H1 (cell line): ENCODE measurements at regions not wholly inside any gene's neighbourhood (a gene's known extent, or its start where the extent isn't known, plus 50 kb on each side); places are given as distances from the start of the nearest gene placed in this dataset.

ENCODE experiments used
- CTCF ChIA-PET: fragments of 300-600 bp; sonication (Branson Sonifier 250); formaldehyde crosslinking; loops from one replicate; lab custom pipeline; 2021; ENCODE audit not compliant: partially characterized antibody; lab: Charles Lee
- POLR2A ChIA-PET: fragments of 300-600 bp; sonication (Branson Sonifier 250); formaldehyde crosslinking; loops from one replicate; lab custom pipeline; 2021; ENCODE audit warnings: inconsistent platforms; ENCODE audit not compliant: partially characterized antibody; lab: Charles Lee
- DNase-seq, 2 experiments: peaks; one replicate each; pipeline versions ENCODE4 v3.0.0 to v3.0.0-alpha.2; 2010 to 2022; ENCODE audit warnings: low spot score in 2 of 2, low read depth in 1 of 2, mixed read lengths in 1 of 2
- FAIRE-seq: peaks from 2 replicates; lab custom pipeline; 2011; peaks lifted over from hg19 to GRCh38; lab: Jason Lieb, UNC
- H2AFZ ChIP-seq: 2 replicates; pipeline ENCODE4 v1.8.1; 2012; ENCODE audit warnings: low read length, inconsistent platforms
- H2AK5ac ChIP-seq: 2 replicates; pipeline ENCODE4 v1.6.1; 2013; ENCODE audit warnings: low read depth, low read length
- H2BK120ac ChIP-seq: replicated peaks from 2 replicates; pipeline ENCODE3; 2013; ENCODE audit warnings: low read depth, low read length, inconsistent platforms
- H2BK12ac ChIP-seq: 2 replicates; pipeline ENCODE4 v1.6.1; 2013; ENCODE audit warnings: low read depth, low read length
- H2BK15ac ChIP-seq: 2 replicates; pipeline ENCODE4 v1.6.1; 2013; ENCODE audit warnings: low read length
- H2BK20ac ChIP-seq: 2 replicates; pipeline ENCODE4 v1.6.1; 2013; ENCODE audit warnings: low read length
- H2BK5ac ChIP-seq: 2 replicates; pipeline ENCODE4 v1.6.1; 2013; ENCODE audit warnings: low read depth, low read length
- H3K14ac ChIP-seq: 2 replicates; pipeline ENCODE4 v1.6.1; 2013; ENCODE audit warnings: inconsistent platforms; ENCODE audit not compliant: insufficient read length
- H3K18ac ChIP-seq: 2 replicates; pipeline ENCODE4 v1.6.1; 2013; ENCODE audit warnings: low read length; ENCODE audit errors: extremely low read depth
- H3K23ac ChIP-seq: 2 replicates; pipeline ENCODE4 v1.6.1; 2013; ENCODE audit warnings: inconsistent platforms; ENCODE audit not compliant: insufficient read length
- H3K23me2 ChIP-seq: 2 replicates; pipeline ENCODE4 v1.6.1; 2013; ENCODE audit warnings: low read depth, low read length
- H3K27ac ChIP-seq: 2 replicates; pipeline ENCODE4 v1.6.1; 2011; ENCODE audit warnings: low read depth, low read length, inconsistent platforms
- H3K27me3 ChIP-seq, 4 experiments: replicated peaks in 1 of 4; 1 replicate in 1 of 4; 2 replicates in 3 of 4; pipeline versions ENCODE4 v1.6.1 to v1.8.1; 2011 to 2013; ENCODE audit warnings: low read length in 3 of 4, mild to moderate bottlenecking in 3 of 4, inconsistent platforms in 2 of 4, mixed read lengths in 2 of 4, moderate library complexity in 1 of 4; ENCODE audit not compliant: control insufficient read depth in 3 of 4, insufficient read depth in 3 of 4; ENCODE audit errors: extremely low read depth in 1 of 4
- H3K36me3 ChIP-seq, 4 experiments: 2 replicates each; pipeline versions ENCODE4 v1.6.1 to v1.8.1; 2011 to 2013; ENCODE audit warnings: mild to moderate bottlenecking in 4 of 4, low read length in 3 of 4, moderate library complexity in 2 of 4, control low read depth in 1 of 4, inconsistent platforms in 1 of 4; ENCODE audit not compliant: insufficient read depth in 4 of 4, control insufficient read depth in 2 of 4
- H3K4ac ChIP-seq: replicated peaks from 2 replicates; pipeline ENCODE3; 2013; ENCODE audit warnings: low read length, low read depth, mixed read lengths, inconsistent platforms; ENCODE audit not compliant: insufficient read length
- H3K4me1 ChIP-seq, 4 experiments: replicated peaks in 1 of 4; 1 replicate in 1 of 4; 2 replicates in 3 of 4; pipeline versions ENCODE4 v1.6.1 to v1.8.1; 2011 to 2013; ENCODE audit warnings: low read length in 3 of 4, inconsistent platforms in 2 of 4, mixed read lengths in 1 of 4; ENCODE audit not compliant: insufficient read depth in 4 of 4, control insufficient read depth in 3 of 4
- H3K4me2 ChIP-seq, 2 experiments: 2 replicates each; pipeline versions ENCODE4 v1.6.1 to v1.8.1; 2011 to 2013; ENCODE audit warnings: low read depth in 2 of 2, low read length in 2 of 2, control low read depth in 1 of 2, inconsistent platforms in 1 of 2, mild to moderate bottlenecking in 1 of 2; ENCODE audit not compliant: insufficient read depth in 1 of 2
- H3K4me3 ChIP-seq, 4 experiments: fragments of 200-600, 300-600 bp in 1 of 4; sonication (generic), shearing (Covaris generic), sonication (Bioruptor Twin) in 1 of 4; 2 replicates each; pipeline versions ENCODE4 v1.5.1 to v1.8.1; 2011 to 2016; ENCODE audit warnings: low read length in 4 of 4, low read depth in 3 of 4, control low read depth in 2 of 4, inconsistent platforms in 2 of 4, mild to moderate bottlenecking in 2 of 4, mixed read lengths in 1 of 4, moderate library complexity in 1 of 4; ENCODE audit not compliant: insufficient read depth in 2 of 4; ENCODE audit errors: extremely low read depth in 1 of 4
- H3K56ac ChIP-seq: replicated peaks from 2 replicates; pipeline ENCODE3; 2013; ENCODE audit warnings: low read depth, mild to moderate bottlenecking, mixed read lengths, low read length, inconsistent platforms; ENCODE audit not compliant: insufficient read length
- H3K79me1 ChIP-seq: 2 replicates; pipeline ENCODE4 v1.6.1; 2013; ENCODE audit warnings: low read depth, low read length, control low read depth
- H3K79me2 ChIP-seq, 2 experiments: 2 replicates each; pipeline versions ENCODE4 v1.6.1 to v1.8.1; 2012 to 2013; ENCODE audit warnings: low read length in 2 of 2, mild to moderate bottlenecking in 2 of 2, inconsistent platforms in 1 of 2; ENCODE audit not compliant: insufficient read depth in 2 of 2, control insufficient read depth in 1 of 2
- H3K9ac ChIP-seq, 4 experiments: replicated peaks in 1 of 4; 1 replicate in 1 of 4; 2 replicates in 3 of 4; pipeline versions ENCODE4 v1.6.1 to v1.8.1; 2011 to 2013; ENCODE audit warnings: low read depth in 3 of 4, low read length in 3 of 4, control low read depth in 2 of 4, mild to moderate bottlenecking in 2 of 4, moderate library complexity in 2 of 4, inconsistent platforms in 1 of 4; ENCODE audit errors: extremely low read depth in 1 of 4
- H3K9me3 ChIP-seq, 2 experiments: 2 replicates each; pipeline versions ENCODE4 v1.6.1 to v1.8.1; 2012 to 2013; ENCODE audit warnings: mild to moderate bottlenecking in 2 of 2, moderate library complexity in 2 of 2, control low read depth in 1 of 2, inconsistent platforms in 1 of 2, low read depth in 1 of 2, low read length in 1 of 2, mixed read lengths in 1 of 2; ENCODE audit not compliant: insufficient read depth in 2 of 2
- H4K20me1 ChIP-seq, 2 experiments: replicated peaks in 1 of 2; 2 replicates each; pipeline versions ENCODE3 to v1.8.1; 2011 to 2013; ENCODE audit warnings: inconsistent platforms in 2 of 2, low read length in 2 of 2, mild to moderate bottlenecking in 1 of 2; ENCODE audit not compliant: insufficient read depth in 2 of 2, control insufficient read depth in 1 of 2
- H4K5ac ChIP-seq: 2 replicates; pipeline ENCODE4 v1.6.1; 2013; ENCODE audit warnings: low read length, low read depth, mixed read lengths, inconsistent platforms; ENCODE audit not compliant: insufficient read length
- H4K8ac ChIP-seq: 2 replicates; pipeline ENCODE4 v1.8.0; 2013; ENCODE audit warnings: mild to moderate bottlenecking, moderate library complexity, low read length, inconsistent platforms; ENCODE audit not compliant: insufficient read depth; ENCODE audit errors: extremely low read depth
- H4K91ac ChIP-seq: replicated peaks from 2 replicates; pipeline ENCODE3; 2013; ENCODE audit warnings: low read length, mixed read lengths, inconsistent platforms; ENCODE audit not compliant: insufficient read length
- JUN ChIP-seq: IDR thresholded peaks from 2 replicates; pipeline ENCODE4 v1.6.1; 2011; ENCODE audit warnings: low read depth, mild to moderate bottlenecking, improper control_type of control experiment, low read length
- KDM5A ChIP-seq: fragments of 200-600 bp; IDR thresholded peaks from 2 replicates; pipeline ENCODE4 v1.7.1; 2012; ENCODE audit warnings: mild to moderate bottlenecking, low read length, inconsistent platforms, mixed read lengths

DNA sequence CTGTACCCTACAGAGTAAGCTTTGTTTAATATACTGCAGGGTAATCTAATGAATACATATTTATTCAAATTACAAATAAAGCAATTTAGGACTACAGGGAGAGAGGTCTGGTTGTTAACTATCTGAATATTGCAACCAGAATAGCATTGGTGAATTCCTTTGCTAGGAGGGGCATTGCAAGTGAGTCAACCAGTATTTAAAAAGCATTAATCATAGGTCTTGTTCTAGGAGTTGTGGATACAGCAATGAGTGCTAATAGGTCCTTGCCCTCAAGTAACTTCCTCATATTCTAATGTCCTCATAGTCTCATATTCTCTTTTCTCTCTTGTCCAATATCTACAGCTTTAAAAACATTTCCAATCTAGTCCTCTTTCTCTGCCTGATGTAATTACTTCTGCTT lies 531.4 kb downstream of the CDH11 start:
- ChIA-PET POLR2A (no interaction called here), CTCF (no interaction called here)
- no peak overlapping the region for H3K9ac ChIP-seq
- H3K4me2 ChIP-seq, result no peak overlapping the region
- no peak overlapping the region for H3K23ac ChIP-seq
- H4K5ac ChIP-seq, result no peak overlapping the region
- H3K27ac ChIP-seq, result no peak overlapping the region
- H4K20me1 ChIP-seq, result no peaks in the 10 kb centered on the region
- FAIRE-seq, result no peak
- no peaks in the 10 kb centered on the region for H3K27me3 ChIP-seq
- H3K18ac ChIP-seq, result no peak overlapping the region
- no peak overlapping the region for H2BK12ac ChIP-seq
- no peaks in the 10 kb centered on the region for H3K79me2 ChIP-seq
- no peak overlapping the region for H3K4ac ChIP-seq
- H2AK5ac ChIP-seq, result no peak overlapping the region
- no peak overlapping the region for H3K14ac ChIP-seq
- H2BK15ac ChIP-seq, result no peak overlapping the region
- no peak overlapping the region for H2BK5ac ChIP-seq
- no peaks in the 10 kb centered on the region for H3K4me1 ChIP-seq
- H2BK120ac ChIP-seq, result no peak overlapping the region
- no peaks in the 10 kb centered on the region for H3K79me1 ChIP-seq
- no peak overlapping the region for H2BK20ac ChIP-seq
- H3K9me3 ChIP-seq, result 0 out of 4 replicates have a peak, but pooled peaks cover 0 to 2% of the 10 kb centered on the region in 2 experiments
- H3K36me3 ChIP-seq, result no peaks in the 10 kb centered on the region
- H4K8ac ChIP-seq, result no peak overlapping the region
- H2AFZ ChIP-seq, result no peak overlapping the region
- no peaks in the 10 kb centered on the region for H3K23me2 ChIP-seq
- no peak overlapping the region for H4K91ac ChIP-seq
- DNase-seq, result no peak
- no peak overlapping the region for H3K4me3 ChIP-seq
- TF ChIP-seq JUN (no peak), KDM5A (no peak)
- TF ChIP-seq, all 59 proteins: peak for 0
- H3K56ac ChIP-seq, result no peak overlapping the region
